ENCODE measurements at regions not wholly inside any gene's neighbourhood (a gene's known extent, or its start where the extent isn't known, plus 50 kb on each side); places are given as distances from the start of the nearest gene placed in this dataset.

DNA sequence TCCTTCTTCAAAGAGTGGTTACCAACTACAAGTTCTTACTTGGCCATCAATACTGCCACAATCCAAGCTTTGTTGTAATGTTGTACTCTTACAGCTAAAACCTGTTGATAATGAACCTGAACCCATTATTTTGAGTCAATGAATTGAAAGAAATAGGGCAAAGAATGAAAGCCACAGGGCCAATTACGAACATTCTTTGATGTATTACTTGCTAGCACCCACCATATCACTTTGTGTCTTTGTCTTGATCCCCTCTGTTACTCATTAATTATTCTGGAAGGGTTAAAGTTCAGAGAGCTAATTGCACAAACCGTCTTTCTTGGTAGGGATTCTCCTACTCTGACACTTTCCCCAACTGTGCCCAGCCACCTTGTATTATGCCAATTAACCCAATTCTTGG, 53.2 kb upstream of the TFEC start:
- no peak for FAIRE-seq

DNA sequence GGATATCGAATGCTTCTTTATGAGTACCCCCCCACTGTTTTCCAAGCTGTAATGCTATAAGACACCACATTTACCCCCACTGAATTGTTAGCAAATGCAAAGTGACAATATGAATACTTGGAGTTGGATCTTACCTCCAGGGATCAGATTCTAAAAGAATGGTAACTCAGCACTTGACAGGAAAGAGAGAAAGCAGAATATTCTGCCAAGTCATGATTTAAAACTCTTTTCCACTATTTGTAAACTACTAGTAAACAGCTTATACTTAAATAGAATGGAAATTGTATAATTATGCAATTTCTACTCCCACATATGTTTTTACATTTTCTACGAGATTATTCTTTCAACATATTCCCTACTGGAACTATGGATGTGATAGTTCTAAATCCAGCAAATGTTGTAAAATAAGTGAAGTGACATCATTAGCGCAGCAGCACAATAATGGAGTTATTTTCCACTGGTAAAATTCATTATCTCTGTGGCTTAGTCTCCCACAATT, 56.0 kb upstream of the TFEC start:
- FAIRE-seq: no peak

DNA sequence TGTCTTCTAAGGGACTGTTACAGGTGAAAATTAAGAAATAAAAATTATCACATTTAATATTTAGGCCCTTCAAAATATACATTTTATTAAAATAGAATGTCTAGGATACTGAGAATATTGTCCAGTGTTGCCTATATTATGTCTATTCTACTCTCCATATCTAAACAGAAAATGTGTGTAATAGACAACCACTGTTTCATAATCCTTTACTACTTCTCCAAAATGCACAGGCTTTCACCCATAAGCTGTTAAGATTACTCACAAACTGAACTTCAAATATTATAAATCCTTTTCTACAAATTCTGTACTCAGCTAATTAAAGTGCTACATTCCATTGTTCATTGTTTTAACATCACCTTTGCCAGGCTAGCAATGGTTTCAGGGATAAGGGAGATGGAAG, 56.7 kb upstream of the TFEC start:
- no peak for FAIRE-seq

DNA sequence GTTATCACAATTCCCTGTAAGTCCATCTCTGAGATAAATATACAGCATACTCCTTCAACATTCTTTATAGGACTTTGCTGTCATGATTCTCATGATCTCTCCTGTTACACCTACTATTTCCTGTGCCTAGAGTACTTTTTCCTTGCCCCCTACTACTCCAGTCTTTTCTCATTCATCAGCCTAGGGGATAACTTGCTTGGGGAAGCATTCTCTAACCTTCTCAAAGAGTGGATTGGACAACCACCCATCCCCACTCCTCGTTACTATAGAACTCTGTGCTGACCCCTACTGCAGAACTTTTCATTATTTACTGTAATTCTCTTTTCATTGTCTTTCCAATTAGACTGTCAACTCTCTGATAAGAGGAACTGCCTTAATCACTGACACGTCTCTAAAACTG, 57.4 kb upstream of the TFEC start:
- no peak for FAIRE-seq

DNA sequence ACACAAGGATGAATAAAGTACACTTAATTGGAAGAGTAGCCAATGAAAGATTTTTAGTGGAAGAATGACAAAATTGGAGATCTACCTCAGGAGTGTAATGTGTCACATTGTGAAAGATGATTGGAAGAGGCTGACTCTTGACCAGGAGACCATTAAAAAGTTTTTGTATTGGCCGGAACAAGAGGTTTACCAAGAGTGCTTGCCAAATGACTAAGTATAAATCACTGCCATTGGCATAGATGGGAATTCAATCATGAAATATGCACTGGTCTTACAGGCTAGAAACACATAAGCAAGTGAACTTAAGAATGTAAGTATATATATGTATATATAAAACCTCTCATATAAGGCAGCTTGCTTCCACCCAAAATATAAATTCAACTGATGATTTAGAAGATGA, 58.7 kb upstream of the TFEC start:
- no peak for FAIRE-seq

DNA sequence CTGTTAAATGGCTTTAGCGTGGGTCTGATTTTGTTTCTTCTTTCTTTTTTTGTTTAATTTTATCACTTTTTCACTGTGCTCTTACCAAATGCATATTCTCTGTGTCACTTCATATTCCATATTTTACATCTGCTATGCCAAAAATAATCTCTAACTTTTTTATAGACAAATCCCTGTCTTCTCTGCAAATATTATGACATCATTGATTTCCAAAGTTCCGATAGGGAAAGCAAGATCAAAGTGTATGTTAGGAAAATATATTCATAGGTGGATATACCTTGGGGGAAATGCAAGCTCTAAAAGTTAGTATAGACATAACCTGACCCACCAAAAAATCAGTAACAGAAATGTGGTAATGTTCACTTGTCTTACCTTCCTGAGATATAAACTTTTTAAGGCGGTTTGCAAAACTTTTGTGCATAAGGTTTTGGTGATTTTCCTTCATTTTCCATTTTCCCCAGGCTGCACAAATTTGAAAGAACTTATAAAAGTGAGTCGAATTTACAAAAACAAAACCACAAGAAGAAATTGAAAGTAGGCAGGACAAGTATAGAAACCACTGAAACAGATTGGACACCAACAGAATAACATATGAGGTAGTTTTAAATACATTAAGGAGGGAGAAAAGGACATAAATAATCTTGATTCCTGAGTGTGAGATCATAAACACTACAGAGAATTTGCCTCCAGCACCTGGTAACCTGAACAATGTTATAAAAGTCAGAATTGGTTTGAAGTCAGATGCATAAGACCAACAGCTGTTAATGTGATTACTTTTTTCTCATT, 63.1 kb upstream of the TFEC start:
- FAIRE-seq: no peak

DNA sequence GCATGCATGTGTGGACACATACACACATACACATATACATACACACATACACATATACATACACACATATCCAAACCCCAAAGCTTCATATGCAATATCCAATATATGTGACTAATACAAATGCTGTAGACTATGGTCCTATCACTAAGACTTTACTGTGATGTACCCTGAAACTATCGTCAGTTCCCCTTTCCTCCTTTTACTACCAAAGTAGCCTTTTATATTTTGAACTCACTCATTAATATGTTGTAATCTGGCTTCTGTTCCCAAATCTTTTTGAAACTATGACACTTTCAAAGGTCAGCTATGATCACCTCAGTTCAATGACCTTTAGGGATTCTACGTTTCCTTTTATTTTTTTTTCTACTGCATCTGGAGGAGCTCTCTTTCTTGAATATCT, 64.8 kb upstream of the TFEC start:
- no peak for FAIRE-seq

DNA sequence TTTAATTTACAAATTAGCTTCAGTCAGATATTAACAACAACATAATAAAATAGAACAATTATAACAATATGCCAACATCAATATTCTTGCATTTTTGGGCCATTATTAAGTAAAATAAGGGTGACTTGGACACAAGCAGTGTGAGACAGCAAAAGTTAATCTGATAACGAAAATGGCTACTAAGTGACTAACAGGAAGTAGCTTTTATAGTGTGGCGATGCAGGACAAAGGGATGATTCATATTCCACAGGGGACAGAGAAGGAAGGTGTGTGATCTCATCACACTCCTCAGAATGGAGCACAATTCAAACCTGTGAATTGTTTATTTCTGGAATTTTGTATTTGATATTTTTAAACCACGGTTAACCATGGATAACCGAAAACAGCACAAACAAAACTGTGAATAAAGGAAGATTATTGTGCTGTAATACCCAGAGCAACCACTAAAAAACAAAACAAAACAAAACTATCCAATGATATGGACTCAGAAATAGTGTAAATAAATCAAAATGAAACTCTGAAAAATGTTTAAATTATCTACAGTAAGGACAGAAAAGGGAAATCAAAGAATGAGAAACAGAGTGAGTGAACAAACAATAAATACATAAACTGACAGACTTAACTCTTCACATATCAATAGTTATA, 66.9 kb upstream of the TFEC start:
- FAIRE-seq: no peak

DNA sequence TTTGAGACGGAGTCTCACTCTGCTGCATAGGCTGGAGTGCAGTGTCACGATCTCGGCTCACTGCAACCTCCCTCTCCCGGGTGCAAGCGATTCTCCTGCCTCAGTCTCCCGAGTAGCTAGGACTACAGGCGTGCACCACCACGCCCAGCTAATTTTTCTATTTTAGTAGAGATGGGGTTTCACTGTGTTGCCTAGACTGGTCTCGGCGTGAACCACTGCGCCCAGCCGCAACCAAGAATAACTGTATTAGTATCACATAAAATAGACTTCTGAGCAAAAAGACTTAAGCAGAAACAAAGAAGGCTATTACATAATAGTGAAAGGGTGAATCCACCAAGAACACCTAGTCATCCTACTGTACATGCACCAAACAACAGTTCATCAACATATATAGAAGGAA, 67.6 kb upstream of the TFEC start:
- no peak for FAIRE-seq

DNA sequence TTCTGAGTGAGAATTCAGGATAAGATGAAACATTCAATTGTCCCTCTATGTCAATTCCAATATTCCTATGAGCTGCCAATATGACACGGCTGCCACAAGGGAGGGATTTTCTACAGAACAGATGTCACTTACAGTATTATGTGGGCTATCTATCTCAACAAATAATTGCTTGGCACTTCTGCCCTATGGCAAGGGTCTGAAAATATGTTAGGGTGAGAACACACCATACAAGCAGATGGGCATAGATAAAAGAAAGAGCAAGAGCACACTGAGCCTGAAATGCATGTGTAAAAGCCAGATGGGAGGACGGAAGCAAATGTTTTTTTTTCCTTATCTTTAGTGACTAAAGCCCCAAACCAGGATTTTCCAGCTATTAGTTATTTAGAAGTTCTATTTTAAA, 70.1 kb upstream of the TFEC start:
- no peak for FAIRE-seq

DNA sequence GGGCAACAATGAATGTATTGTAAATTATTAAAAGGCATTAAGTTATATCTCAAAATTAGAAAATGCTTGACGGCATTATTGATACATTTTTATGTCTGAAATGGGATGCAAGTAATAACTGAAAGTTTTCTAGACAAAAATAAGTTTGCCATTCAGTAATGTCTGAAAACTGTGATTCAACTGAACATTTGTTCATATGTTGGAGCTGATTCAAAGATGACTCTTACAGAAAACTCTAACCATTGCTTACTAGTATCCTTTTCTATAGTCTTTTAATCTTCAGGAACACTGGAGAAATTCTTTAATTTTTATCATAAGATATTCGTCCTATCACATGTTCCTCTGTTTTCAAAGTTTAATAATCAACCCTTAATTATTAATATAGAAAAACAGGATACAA, 71.1 kb upstream of the TFEC start:
- FAIRE-seq: no peak

DNA sequence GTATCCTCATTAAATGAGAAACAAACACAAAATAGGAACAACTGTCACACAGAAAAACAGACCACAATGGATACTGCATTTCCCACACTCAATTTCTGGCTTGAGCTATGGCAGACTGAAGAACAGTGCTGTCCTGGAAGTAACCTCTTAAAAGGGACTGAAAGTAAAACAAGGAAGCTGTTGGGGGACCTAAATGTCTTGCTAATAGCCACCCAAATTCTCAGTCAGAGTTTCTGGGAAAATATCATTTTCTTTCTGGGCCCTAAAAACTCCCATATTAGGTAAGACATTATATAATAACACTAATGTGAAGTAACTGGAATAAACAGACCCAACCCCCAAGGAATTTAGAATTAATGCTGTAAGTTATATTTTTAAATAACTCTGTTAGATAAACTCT, 80.9 kb upstream of the TFEC start:
- FAIRE-seq: no peak

DNA sequence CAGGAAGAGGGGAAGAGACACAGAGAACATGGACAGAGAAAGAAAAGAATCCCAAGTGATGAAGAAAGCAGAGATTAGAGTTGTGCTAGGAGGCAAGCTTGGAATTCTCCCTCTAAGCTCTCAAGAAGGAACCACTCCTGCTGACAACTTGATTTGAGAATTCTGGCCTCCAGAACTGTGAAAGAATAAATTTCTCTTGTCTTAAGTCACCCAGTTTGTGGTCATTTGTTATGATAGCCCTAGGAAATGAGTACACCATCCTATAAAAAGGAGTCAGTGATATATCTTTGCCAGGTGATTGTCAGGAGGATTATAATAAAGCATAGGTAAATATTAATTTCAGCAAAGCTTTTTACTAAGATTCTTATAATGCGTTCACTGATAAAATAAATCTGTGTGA, 82.7 kb upstream of the TFEC start:
- FAIRE-seq: no peak

DNA sequence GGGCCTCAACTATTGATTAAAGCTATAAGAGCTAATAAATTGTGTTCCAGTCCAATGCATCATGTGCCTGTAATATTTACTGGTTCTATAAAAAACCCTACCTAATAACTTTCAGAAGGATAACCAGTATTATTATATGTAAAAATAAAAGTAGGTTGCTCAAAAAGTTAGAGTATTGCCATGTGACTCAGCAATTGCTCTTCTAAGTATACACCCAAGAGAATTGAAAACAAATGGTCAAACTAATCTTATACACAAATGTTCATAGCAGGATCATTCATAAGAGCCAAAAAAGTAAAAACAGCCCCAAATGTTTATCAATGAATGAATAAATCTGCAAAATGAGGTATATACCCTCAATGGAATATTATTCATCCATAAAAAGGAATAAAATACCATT, 89.5 kb upstream of the TES start:
- no peak for FAIRE-seq

DNA sequence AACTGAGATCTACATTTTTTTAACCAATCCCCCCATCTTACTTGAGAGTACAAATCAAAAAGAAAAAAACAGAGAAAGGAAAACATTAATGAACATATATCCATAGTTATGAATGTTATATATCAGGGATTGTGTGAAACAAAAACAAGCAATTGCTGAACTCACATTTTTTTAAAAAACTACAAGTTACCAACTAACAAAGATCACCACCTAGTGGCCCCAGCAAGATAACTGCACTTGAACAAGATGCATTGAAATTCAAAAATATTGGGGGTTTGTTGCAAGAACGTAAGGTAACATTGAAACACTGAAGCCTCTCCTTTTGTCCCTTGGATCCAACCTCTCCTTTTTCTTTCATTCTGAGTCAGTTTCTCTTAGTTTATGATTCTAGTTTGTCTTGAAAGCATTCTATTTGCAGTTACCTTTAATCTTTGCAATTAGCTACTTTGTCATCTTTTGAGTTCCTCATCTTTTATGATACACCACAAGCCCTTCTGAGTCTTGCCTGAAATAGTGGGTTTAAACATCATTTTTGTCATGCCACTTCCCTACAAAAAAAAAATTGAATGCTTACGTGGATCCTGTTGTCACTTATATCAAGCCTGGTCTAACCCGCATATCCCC, 87.3 kb upstream of the TES start:
- no peak for FAIRE-seq

DNA sequence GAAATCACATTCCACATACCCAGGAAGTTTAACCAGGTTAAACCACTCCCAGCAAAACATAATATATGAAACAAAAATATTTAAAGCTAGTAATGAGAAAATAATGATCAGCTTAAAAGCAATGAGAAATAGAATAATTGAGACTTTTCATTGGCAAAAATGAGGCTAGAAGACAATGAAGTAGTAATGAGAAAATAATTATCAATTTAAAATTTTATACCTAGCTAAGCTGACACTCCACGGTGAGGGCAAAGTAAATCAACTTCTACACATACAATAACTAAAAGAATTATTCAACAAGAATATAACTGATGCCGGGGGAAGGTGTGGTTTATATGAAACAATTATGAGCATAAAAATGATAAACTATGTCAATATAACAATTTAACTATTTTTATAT, 82.2 kb upstream of the TES start:
- FAIRE-seq: no peak

DNA sequence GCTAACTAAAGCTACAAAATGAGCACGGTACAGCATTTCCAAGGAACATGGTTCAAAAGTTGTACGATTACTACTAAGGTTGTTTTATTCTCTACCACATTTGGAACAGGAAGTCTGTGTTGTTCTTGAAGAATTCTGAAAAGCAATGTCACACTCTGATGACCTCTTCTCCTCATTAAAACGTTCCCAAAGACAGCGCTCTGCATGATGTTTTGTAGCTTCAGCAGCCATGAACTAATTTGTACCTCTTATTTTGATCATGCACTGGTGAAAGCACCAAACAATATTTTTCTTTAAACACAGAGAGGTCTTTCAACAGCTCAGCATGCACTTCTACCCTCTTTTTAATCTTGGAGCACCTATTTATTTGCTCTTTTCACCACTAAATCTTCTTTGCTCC, 75.0 kb upstream of the TES start:
- FAIRE-seq: no peak

DNA sequence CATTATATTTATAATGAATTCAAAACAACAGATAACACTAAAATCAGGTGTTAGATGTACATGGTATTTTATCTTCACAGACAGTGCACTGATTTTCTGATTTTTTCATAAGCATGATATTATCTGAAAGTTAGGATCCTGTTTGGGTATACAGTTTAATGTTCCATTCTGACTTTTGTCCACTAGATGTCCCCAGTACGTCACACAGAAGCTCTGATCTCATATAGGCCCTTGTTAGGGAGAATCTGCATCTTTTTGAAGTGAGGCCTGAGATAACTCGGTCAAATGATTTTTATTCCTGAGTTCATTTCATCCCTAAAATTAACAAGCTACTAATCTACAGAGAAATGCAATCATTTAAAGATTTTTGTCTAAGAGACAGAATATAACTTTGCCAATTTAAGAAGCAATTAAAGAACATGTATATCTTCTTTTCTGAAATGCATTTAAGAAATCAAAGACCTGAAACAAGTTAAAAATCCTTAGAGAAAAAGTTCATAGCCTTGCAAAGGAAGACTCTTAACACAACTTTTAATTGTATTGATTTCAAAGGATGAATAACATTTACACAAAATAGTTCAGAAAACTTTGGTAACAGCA, 72.0 kb upstream of the TES start:
- peak; percentile 5 for FAIRE-seq

DNA sequence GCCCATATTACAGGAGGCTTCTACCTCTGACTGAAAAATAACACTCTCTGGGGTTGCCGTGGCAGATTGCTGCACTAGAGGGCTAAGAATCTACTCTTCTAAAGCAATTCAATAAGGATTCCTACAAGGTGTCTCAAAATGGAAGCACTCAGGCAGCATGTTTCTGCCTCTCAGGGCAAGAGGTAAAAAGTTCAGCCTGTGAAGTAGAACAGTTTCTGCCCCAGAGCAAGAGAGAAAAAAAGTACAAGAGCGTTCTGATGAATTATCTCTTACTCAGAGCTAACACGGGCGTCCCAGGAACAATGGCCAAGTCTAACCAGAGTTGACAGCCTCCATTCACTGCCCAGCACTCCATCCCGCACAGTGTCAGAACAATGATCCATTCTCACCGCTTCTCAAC, 71.3 kb upstream of the TES start:
- FAIRE-seq: no peak

DNA sequence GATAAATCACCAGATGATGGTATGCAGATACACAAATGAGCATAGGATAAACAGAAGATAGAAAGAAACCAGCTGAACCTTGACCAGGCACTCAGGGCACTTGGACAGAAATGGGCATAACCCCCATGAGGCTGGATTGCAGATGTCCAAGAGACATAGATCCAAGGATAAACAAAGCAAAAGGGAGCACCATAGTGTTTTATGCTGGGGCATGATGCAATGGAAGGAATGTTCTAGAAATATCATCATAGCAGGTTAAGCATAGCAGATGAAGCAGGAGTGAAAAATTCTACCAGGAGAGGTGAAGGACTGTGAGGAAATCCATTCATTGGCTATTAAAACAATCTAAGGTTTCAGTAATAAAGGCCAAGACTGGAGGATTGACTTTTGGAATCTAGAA, 70.5 kb upstream of the TES start:
- FAIRE-seq: no peak

DNA sequence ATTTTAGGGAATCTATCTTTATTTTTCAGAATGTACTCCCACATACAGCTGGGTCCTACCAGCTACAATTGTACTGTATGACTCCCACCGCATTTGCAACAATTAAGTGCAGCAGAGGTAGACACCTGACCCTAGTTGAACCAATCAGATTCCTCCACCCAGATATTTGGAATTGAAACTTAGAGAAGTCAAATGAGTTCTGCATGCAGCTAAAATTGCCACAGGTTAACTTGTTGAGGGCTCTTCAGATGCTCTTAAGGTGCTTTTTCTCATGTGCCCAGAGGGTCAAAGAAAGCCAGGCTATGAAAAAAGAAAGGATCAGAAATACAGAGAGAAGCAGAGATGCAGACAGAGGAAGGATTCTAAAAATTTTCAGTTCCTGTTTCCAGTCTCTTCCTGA, 68.0 kb upstream of the TES start:
- FAIRE-seq: no peak

DNA sequence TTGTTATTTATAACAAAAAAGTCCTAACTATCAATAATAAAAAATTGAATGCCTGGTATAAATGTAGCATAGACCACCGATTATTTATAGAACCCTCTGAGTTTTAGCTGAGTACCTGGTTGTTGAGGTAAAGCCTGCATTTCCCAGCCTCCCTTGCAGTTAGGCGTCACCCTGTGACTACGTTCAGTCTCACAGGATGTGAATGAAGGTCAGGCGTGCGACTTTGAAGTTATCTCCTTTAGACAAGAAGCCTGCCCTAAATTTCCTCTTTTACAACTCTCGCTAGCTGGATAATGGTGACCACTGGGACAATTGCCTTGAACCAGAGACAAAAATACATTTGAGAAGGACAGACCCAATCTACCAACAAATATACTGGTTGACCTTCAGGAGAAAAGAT, 67.5 kb upstream of the TES start:
- FAIRE-seq: no peak

DNA sequence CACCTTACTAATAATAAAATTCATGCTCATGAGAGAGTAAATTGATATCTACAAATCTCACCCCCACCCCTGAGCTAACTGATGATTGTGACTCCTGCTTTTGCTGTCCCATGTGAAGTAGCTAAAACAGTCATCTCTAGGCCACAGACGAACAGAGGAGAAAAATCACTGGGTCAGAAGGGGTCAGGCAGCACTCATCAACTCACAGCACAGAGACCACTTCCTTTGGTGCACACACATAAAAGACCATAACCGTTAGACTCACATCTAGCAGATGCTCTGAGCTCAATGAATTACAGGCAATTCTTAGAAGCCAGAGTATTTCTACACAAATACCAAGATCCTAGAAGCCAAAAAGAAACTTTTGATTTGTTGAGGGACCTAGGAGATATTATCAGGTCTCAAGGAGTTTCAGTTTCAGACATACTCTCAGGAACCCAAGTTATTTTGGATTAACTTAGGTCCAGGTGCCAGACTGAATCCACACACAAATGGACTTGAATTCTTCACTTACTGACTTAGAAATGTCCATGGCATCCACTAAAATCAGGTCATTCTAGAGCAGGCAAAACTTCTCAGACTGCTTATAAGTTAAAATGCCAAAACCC, 65.0 kb upstream of the TES start:
- no peak for FAIRE-seq

Data from colon (tissue), 2 donors.